Stimulated activated naive CD8-positive, alpha-beta T cell treated with anti-CD3 and anti-CD28 coated beads, Interleukin-15, Interleukin-2, amounts not matched to agents 100 ng/mL and 50 ng/mL, for 24 hours (primary cell): ENCODE measurements at regions not wholly inside any gene's neighbourhood (a gene's known extent, or its start where the extent isn't known, plus 50 kb on each side); places are given as distances from the start of the nearest gene placed in this dataset.

Source experiments
- H3K27ac Mint-ChIP-seq: one replicate; pipeline ENCODE4 v1.8.0; 2021; ENCODE audit warnings: mild to moderate bottlenecking, mixed read lengths
- H3K27me3 Mint-ChIP-seq: one replicate; pipeline ENCODE4 v1.8.0; 2021; ENCODE audit warnings: mixed read lengths
- H3K36me3 Mint-ChIP-seq: one replicate; pipeline ENCODE4 v1.8.0; 2021; ENCODE audit warnings: low read depth, mixed read lengths
- H3K4me1 Mint-ChIP-seq: one replicate; pipeline ENCODE4 v1.8.0; 2021; ENCODE audit warnings: low read depth, mixed read lengths
- H3K4me3 Mint-ChIP-seq: one replicate; pipeline ENCODE4 v1.8.0; 2021; ENCODE audit warnings: mild to moderate bottlenecking, mixed read lengths
- H3K9me3 Mint-ChIP-seq: one replicate; pipeline ENCODE4 v1.8.0; 2021; ENCODE audit warnings: mixed read lengths

DNA sequence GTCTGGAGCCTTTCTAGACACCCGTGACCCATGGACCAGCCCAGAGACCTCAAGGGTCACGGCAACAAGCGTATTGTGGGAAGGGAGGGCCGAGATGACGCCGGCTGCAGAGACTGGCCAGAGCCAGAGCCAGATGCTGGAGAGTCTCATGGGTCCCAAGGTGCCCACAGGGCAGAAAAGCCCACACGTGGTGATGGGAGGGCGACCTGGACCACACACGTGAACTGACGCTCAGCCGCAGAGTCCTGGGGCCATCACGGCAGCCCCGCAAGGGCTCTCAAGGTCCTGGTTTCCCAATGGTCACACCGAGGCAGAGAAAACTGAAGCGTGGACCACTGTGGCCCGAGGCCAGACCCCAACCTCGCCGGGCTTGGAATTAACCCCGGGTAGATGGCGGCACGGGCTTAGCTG is 92.6 kb downstream of the YTHDF1 start:
- Mint-ChIP-seq H3K4me1 (no peaks in the 10 kb centered on the region), H3K27me3 (peaks cover 4% of the 10 kb centered on the region), H3K27ac (no peak overlapping the region), H3K36me3 (no peaks in the 10 kb centered on the region), H3K4me3 (no peak overlapping the region), H3K9me3 (no peaks in the 10 kb centered on the region)

- H3K4me3 Mint-ChIP-seq: no peak overlapping the region
- H3K27ac Mint-ChIP-seq: no peak overlapping the region
- H3K4me1 Mint-ChIP-seq: no peaks in the 10 kb centered on the region
- no peaks in the 10 kb centered on the region for H3K9me3 Mint-ChIP-seq
- H3K36me3 Mint-ChIP-seq: no peaks in the 10 kb centered on the region
- H3K27me3 Mint-ChIP-seq: peaks cover 4% of the 10 kb centered on the region
Measured at GRCh38 chr20:63122626-63123025, 93.3 kb downstream of the YTHDF1 start.

- no peaks in the 10 kb centered on the region for H3K9me3 Mint-ChIP-seq
- peaks cover 9% of the 10 kb centered on the region for H3K27me3 Mint-ChIP-seq
- no peak overlapping the region for H3K4me3 Mint-ChIP-seq
- no peaks in the 10 kb centered on the region for H3K4me1 Mint-ChIP-seq
- no peak overlapping the region for H3K27ac Mint-ChIP-seq
- H3K36me3 Mint-ChIP-seq: no peaks in the 10 kb centered on the region
Measured at GRCh38 chr20:63121749-63122405, 94.1 kb downstream of the YTHDF1 start.

DNA sequence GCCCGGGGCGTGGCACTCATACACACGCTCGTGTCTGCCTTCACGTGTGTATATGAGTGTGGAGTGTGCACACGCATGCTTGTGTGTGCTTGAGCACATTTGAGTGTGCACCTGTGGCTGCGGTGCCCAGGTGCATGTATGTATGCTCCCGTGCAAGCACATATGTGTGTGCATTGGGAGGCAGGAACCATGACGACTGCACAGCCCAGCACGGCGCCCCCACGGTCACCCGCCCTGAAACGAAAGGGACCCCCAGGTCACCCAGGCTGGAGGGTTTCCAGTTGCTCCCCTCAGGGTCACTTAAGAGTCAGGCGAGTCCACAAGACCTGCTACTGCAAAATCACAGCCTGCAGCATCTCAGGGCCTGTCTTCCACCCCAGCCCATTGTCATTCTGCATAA is 94.7 kb downstream of the YTHDF1 start:
- Mint-ChIP-seq H3K36me3 (no peaks in the 10 kb centered on the region), H3K27me3 (peaks cover 13% of the 10 kb centered on the region), H3K4me3 (no peak overlapping the region), H3K9me3 (no peaks in the 10 kb centered on the region), H3K27ac (no peak overlapping the region), H3K4me1 (no peaks in the 10 kb centered on the region)

GRCh38 chr20:63120808-63121090 is 95.2 kb downstream of the YTHDF1 start:
- H3K4me3 Mint-ChIP-seq: no peak overlapping the region
- peaks cover 16% of the 10 kb centered on the region for H3K27me3 Mint-ChIP-seq
- no peaks in the 10 kb centered on the region for H3K36me3 Mint-ChIP-seq
- H3K9me3 Mint-ChIP-seq: no peaks in the 10 kb centered on the region
- H3K4me1 Mint-ChIP-seq: no peaks in the 10 kb centered on the region
- no peak overlapping the region for H3K27ac Mint-ChIP-seq

DNA sequence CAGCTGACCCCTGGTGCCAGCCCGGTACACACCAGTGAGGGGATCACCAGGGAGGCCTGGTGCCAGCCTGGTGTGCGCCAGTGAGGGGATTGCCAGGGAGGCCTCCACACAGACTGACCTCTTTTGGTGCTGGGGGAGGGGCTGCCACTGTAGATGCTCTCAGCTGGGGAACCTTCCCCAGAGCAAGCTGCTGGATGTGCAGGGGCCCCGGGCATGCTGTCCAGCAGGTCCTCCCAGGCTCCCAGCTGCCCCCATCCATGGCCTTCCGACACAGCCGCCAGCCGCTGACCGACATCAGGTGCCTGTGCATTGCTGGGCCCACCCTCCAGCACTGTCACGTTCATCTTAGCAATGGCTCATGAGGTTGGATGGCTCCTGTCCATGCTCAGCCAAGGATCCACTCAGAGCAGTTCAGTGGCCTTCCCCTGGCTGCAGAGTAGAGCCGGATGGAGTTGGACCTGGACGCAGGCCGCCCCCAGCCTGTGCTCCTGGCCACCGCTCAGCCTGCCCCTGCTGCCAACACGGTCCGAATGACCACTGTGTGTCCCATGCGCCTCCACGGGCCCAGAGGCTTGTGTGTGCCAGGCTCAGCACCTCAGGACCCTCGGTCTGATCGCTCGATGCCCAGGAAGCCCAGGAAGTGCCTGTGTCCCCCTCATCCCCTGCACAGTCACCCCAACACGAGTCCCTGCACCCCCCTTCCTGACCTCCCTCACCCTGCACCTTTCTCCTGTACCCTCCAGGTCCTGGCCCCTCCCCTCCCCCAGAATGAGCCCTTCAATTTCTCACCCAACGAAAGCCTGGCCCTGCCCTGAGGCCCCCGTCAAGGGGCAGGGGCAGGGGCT is 95.7 kb downstream of the YTHDF1 start:
- Mint-ChIP-seq H3K4me3 (no peak overlapping the region), H3K27ac (no peak overlapping the region), H3K4me1 (no peaks in the 10 kb centered on the region), H3K36me3 (no peaks in the 10 kb centered on the region), H3K27me3 (peaks cover 20% of the 10 kb centered on the region), H3K9me3 (no peaks in the 10 kb centered on the region)

- Mint-ChIP-seq H3K27ac (no peak overlapping the region), H3K27me3 (peaks cover 27% of the 10 kb centered on the region), H3K9me3 (no peaks in the 10 kb centered on the region), H3K36me3 (no peaks in the 10 kb centered on the region), H3K4me3 (no peak overlapping the region), H3K4me1 (no peaks in the 10 kb centered on the region)
Measured at GRCh38 chr20:63119121-63119962, 96.6 kb downstream of the YTHDF1 start.

GRCh38 chr20:63118303-63119120 is 97.4 kb downstream of the YTHDF1 start:
- Mint-ChIP-seq H3K27ac (no peak overlapping the region), H3K9me3 (no peaks in the 10 kb centered on the region), H3K36me3 (no peaks in the 10 kb centered on the region), H3K4me3 (no peak overlapping the region), H3K27me3 (peaks cover 34% of the 10 kb centered on the region), H3K4me1 (no peaks in the 10 kb centered on the region)

DNA sequence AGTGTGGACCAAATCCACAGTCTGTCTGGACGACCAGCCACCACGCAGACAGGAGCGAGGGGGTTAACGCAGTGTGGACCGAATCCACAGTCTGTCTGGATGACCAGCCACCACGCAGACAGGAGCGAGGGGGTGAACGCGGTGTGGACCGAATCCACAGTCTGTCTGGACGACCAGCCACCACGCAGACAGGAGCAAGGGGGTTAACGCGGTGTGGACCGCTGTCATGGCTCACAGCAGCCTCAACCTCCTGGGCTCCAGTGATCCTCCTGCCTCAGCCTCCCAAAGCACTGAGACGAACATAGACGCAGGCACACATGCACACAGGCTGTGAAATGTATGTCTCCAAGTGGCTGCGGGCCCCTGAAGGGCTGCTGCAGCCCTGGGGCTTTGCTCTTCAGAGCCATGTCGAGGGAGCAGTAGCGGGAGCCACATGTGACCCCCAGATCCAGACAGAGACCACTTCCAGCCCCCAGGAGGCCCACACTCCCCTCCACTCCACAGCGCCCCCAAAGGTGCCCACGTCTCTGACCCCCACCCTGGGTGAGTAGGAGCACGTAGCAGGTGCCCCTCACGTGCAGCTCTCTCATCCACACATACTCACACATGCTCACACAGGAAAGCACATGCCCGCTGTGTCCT is 98.1 kb downstream of the YTHDF1 start:
- Mint-ChIP-seq H3K4me1 (no peaks in the 10 kb centered on the region), H3K4me3 (no peak overlapping the region), H3K27me3 (peaks cover 34% of the 10 kb centered on the region), H3K27ac (no peak overlapping the region), H3K9me3 (no peaks in the 10 kb centered on the region), H3K36me3 (no peaks in the 10 kb centered on the region)

- H3K4me3 Mint-ChIP-seq: no peak overlapping the region
- no peaks in the 10 kb centered on the region for H3K36me3 Mint-ChIP-seq
- H3K4me1 Mint-ChIP-seq: no peaks in the 10 kb centered on the region
- H3K27ac Mint-ChIP-seq: no peak overlapping the region
- peaks cover 34% of the 10 kb centered on the region for H3K27me3 Mint-ChIP-seq
- peaks cover 2% of the 10 kb centered on the region for H3K9me3 Mint-ChIP-seq
Measured at GRCh38 chr20:63117151-63117550, 98.8 kb downstream of the YTHDF1 start.

GRCh38 chr20:63116412-63117106 is 99.4 kb downstream of the YTHDF1 start:
- no peak overlapping the region for H3K27ac Mint-ChIP-seq

DNA sequence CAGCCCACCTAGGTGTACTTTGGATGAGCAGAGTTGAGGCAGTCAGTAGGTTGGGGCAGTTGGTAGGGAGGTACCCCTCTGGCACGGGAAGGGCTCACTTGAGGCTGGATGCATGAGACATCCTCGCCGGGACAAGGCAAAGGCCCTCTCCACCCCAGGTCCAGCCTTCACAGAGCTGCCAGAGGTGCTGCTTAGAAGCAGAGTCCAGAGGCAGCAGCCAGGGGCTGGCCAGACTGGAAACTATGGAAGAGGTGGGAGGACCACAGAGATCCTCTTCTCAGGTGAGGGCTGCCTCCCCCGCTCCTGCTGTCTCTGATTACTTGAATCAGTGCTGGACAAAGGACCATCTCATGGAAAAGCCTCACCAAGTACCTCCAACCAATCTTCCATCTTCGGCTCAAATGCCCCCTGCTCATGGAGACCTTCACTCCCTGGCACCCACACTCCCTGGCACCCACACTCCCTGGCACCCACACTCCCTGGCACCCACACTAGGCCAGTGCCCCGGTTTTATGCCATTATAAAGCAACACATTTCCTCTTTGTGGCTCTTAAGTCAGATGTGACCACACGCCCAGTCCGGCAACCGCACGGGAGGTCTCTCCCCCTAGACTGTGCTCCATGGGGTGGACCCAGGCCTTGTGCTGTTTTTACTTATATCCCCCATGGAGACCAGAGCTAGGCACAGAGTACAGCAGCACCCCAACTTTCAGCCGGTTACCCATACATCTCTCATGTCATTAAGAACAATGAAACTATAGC is 100.1 kb downstream of the YTHDF1 start:
- Mint-ChIP-seq H3K4me3 (no peak overlapping the region), H3K27ac (no peak overlapping the region), H3K36me3 (no peaks in the 10 kb centered on the region), H3K9me3 (peaks cover 10% of the 10 kb centered on the region), H3K4me1 (no peaks in the 10 kb centered on the region), H3K27me3 (peaks cover 34% of the 10 kb centered on the region)

More at GRCh38 chr20:63116412-63117106, 99.4 kb downstream of the YTHDF1 start:
- Mint-ChIP-seq H3K27me3 (peaks cover 34% of the 10 kb centered on the region), H3K4me1 (no peaks in the 10 kb centered on the region), H3K36me3 (no peaks in the 10 kb centered on the region), H3K4me3 (no peak overlapping the region), H3K9me3 (peaks cover 8% of the 10 kb centered on the region)

DNA sequence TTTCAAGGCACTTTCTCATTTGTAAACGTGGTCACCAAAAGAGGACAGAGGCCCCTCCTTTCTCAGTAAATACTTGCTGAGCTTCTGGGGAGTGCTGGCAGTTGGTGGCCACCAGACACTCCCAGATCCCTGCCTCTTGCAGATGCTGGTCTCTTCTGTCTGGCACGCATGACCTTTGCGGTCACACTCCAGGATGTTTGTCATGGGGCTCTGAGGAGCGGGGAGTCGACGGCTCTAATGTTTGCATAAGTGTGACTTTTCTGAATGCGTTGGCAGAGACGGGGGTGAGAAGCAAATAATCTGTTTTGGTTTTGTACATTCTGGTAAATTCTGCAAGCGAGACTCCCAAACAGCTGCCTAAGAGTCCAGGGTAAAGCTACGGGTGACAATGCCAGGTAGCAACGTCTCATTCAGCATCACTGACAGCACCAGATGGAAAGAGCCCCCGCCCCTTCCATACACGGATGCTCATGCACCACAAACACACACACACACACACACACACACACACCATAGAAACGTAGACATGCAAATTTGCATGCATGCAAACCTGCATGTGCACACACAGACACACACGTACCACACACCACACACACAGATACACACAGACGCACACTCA is 101.1 kb downstream of the YTHDF1 start:
- H3K4me3 Mint-ChIP-seq: no peak overlapping the region
- H3K9me3 Mint-ChIP-seq: peaks cover 10% of the 10 kb centered on the region
- peaks cover 34% of the 10 kb centered on the region for H3K27me3 Mint-ChIP-seq
- H3K4me1 Mint-ChIP-seq: no peaks in the 10 kb centered on the region
- H3K36me3 Mint-ChIP-seq: no peaks in the 10 kb centered on the region
- H3K27ac Mint-ChIP-seq: no peak overlapping the region
